ENCODE measurements at regions not wholly inside any gene's neighbourhood (a gene's known extent, or its start where the extent isn't known, plus 50 kb on each side); places are given as distances from the start of the nearest gene placed in this dataset.

- no peak for DNase-seq (ENCODE audit: low spot score)
Observed at GRCh38 chr2:104321116-104321795, 532.7 kb upstream of the POU3F3 start.

- DNase-seq (ENCODE audit: low spot score), result no peak
Observed at GRCh38 chr2:104321796-104322349, 532.0 kb upstream of the POU3F3 start.

GRCh38 chr2:104332731-104333130 lies 521.2 kb upstream of the POU3F3 start:
- DNase-seq (ENCODE audit: low spot score), result no peak

- DNase-seq (ENCODE audit: low spot score), result no peak
Observed at GRCh38 chr2:104337869-104338268, 516.0 kb upstream of the POU3F3 start.

GRCh38 chr2:104340162-104340561 lies 513.8 kb upstream of the POU3F3 start:
- no peak for DNase-seq (ENCODE audit: low spot score)

- DNase-seq (ENCODE audit: low spot score), result no peak
Observed at GRCh38 chr2:104340879-104341828, 512.8 kb upstream of the POU3F3 start.

GRCh38 chr2:104344306-104344705 lies 509.6 kb upstream of the POU3F3 start:
- DNase-seq (ENCODE audit: low spot score), result no peak

- no peak for DNase-seq (ENCODE audit: low spot score)
Observed at GRCh38 chr2:104344985-104345384, 508.9 kb upstream of the POU3F3 start.

- DNase-seq (ENCODE audit: low spot score), result no peak
Observed at GRCh38 chr2:104358122-104358521, 495.8 kb upstream of the POU3F3 start.

- DNase-seq (ENCODE audit: low spot score), result no peak
Observed at GRCh38 chr2:104361414-104361813, 492.5 kb upstream of the POU3F3 start.

- DNase-seq (ENCODE audit: low spot score), result no peak
Observed at GRCh38 chr2:104368089-104368488, 485.8 kb upstream of the POU3F3 start.

GRCh38 chr2:104371087-104371781 lies 482.7 kb upstream of the POU3F3 start:
- no peak for DNase-seq (ENCODE audit: low spot score)

GRCh38 chr2:104375206-104375605 lies 478.7 kb upstream of the POU3F3 start:
- DNase-seq (ENCODE audit: low spot score), result no peak

GRCh38 chr2:104378853-104379374 lies 475.0 kb upstream of the POU3F3 start:
- no peak for DNase-seq (ENCODE audit: low spot score)

GRCh38 chr2:104384961-104385360 lies 469.0 kb upstream of the POU3F3 start:
- DNase-seq (ENCODE audit: low spot score), result no peak

GRCh38 chr2:104385743-104386142 lies 468.2 kb upstream of the POU3F3 start:
- DNase-seq (ENCODE audit: low spot score), result no peak

GRCh38 chr2:104388296-104388695 lies 465.6 kb upstream of the POU3F3 start:
- no peak for DNase-seq (ENCODE audit: low spot score)

GRCh38 chr2:104402825-104403224 lies 451.1 kb upstream of the POU3F3 start:
- no peak for DNase-seq (ENCODE audit: low spot score)

GRCh38 chr2:104404526-104404925 lies 449.4 kb upstream of the POU3F3 start:
- no peak for DNase-seq (ENCODE audit: low spot score)

GRCh38 chr2:104405623-104406022 lies 448.3 kb upstream of the POU3F3 start:
- DNase-seq (ENCODE audit: low spot score), result no peak

GRCh38 chr2:104406261-104406726 lies 447.6 kb upstream of the POU3F3 start:
- DNase-seq (ENCODE audit: low spot score), result no peak

- DNase-seq (ENCODE audit: low spot score), result no peak
Observed at GRCh38 chr2:104407641-104408040, 446.3 kb upstream of the POU3F3 start.

Measured in kidney capillary endothelial cell (primary cell).